Endothelial cell of umbilical vein (primary cell): ENCODE measurements at regions not wholly inside any gene's neighbourhood (a gene's known extent, or its start where the extent isn't known, plus 50 kb on each side); places are given as distances from the start of the nearest gene placed in this dataset.

Source experiments
- BruUV-seq: library from RNA; stranded (reverse); fragments of 400-500 nt; replicated peaks from 2 replicates; lab custom pipeline; 2021; lab: Mats Ljungman, UMichigan
- CTCF ChIA-PET: fragments of 300-600, 350-600 bp; sonication (Branson Sonifier 250); formaldehyde crosslinking; loops from one replicate; lab custom pipeline; 2021; ENCODE audit warnings: antibody characterized with exemption, inconsistent platforms; lab: Charles Lee
- POLR2A ChIA-PET: fragments of 300-600, 350-600 bp; sonication (Branson Sonifier 250); formaldehyde crosslinking; loops from one replicate; lab custom pipeline; 2021; ENCODE audit warnings: antibody characterized with exemption, inconsistent platforms; lab: Charles Lee
- DNase-seq: peaks from one replicate; pipeline ENCODE4 v3.0.0-alpha.2; 2011; ENCODE audit warnings: low read depth, low spot score
- FAIRE-seq: peaks from 2 replicates; lab custom pipeline; 2011; peaks lifted over from hg19 to GRCh38; lab: Jason Lieb, UNC
- H2AFZ ChIP-seq: 2 replicates; pipeline ENCODE4 v1.6.0; 2012; ENCODE audit warnings: low read depth, low read length, control low read depth, inconsistent platforms
- H3K27ac ChIP-seq: 2 replicates; pipeline ENCODE4 v1.5.1; 2011; ENCODE audit warnings: low read depth, mild to moderate bottlenecking, control low read depth, low read length, moderate library complexity; ENCODE audit not compliant: insufficient read depth
- H3K27me3 ChIP-seq, 2 experiments: 2 replicates each; pipeline versions ENCODE4 v1.6.0 to v1.6.1; 2011; ENCODE audit warnings: low read length in 2 of 2, mixed read lengths in 1 of 2; ENCODE audit not compliant: control insufficient read depth in 2 of 2, insufficient read depth in 2 of 2
- H3K36me3 ChIP-seq, 2 experiments: 2 replicates in 1 of 2; 3 replicates in 1 of 2; pipeline ENCODE4 v1.5.1; 2011; ENCODE audit warnings: low read length in 2 of 2, mild to moderate bottlenecking in 1 of 2, moderate library complexity in 1 of 2; ENCODE audit not compliant: control insufficient read depth in 2 of 2, insufficient read depth in 2 of 2; ENCODE audit errors: extremely low read depth in 1 of 2
- H3K4me1 ChIP-seq: 3 replicates; pipeline ENCODE4 v1.5.1; 2011; ENCODE audit warnings: mild to moderate bottlenecking, low read length; ENCODE audit not compliant: control insufficient read depth, insufficient read depth; ENCODE audit errors: extremely low read depth
- H3K4me2 ChIP-seq: 2 replicates; pipeline ENCODE4 v1.6.1; 2011; ENCODE audit warnings: low read length, control low read depth, mixed read lengths; ENCODE audit not compliant: insufficient read depth
- H3K4me3 ChIP-seq, 3 experiments: fragments of 200-600 bp in 1 of 3; sonication (generic), shearing (Covaris generic) in 1 of 3; replicated peaks in 1 of 3; 2 replicates each; pipeline ENCODE4 v1.5.1; 2011 to 2016; ENCODE audit warnings: control low read depth in 3 of 3, low read length in 3 of 3, mild to moderate bottlenecking in 2 of 3, inconsistent platforms in 1 of 3, low read depth in 1 of 3, moderate library complexity in 1 of 3; ENCODE audit not compliant: insufficient read depth in 1 of 3
- H3K79me2 ChIP-seq: 2 replicates; pipeline ENCODE4 v1.6.0; 2012; ENCODE audit warnings: low read length, inconsistent platforms; ENCODE audit not compliant: control insufficient read depth, insufficient read depth
- H3K9ac ChIP-seq: replicated peaks from 2 replicates; pipeline ENCODE3; 2011; ENCODE audit warnings: low read length, control low read depth; ENCODE audit not compliant: insufficient read depth; ENCODE audit errors: extremely low read depth
- H3K9me1 ChIP-seq: replicated peaks from 3 replicates; pipeline ENCODE4 v1.6.0; 2011; ENCODE audit warnings: mild to moderate bottlenecking, low read length; ENCODE audit not compliant: control insufficient read depth, insufficient read depth; ENCODE audit errors: extremely low read depth
- H3K9me3 ChIP-seq: replicated peaks from 2 replicates; pipeline ENCODE4 v1.5.1; 2012; ENCODE audit warnings: low read length, inconsistent platforms; ENCODE audit not compliant: control insufficient read depth, insufficient read depth
- H4K20me1 ChIP-seq: replicated peaks from 2 replicates; pipeline ENCODE3; 2011; ENCODE audit warnings: mild to moderate bottlenecking, low read length; ENCODE audit not compliant: control insufficient read depth, insufficient read depth; ENCODE audit errors: extremely low read depth
- EZH2 ChIP-seq: IDR thresholded peaks from 2 replicates; pipeline ENCODE4 v1.6.1; 2012; ENCODE audit warnings: borderline replicate concordance, low read depth, mild to moderate bottlenecking, moderate library complexity, low read length, inconsistent platforms; ENCODE audit not compliant: severe bottlenecking
- FOS ChIP-seq: IDR thresholded peaks from 2 replicates; pipeline ENCODE4 v1.6.1; 2011; ENCODE audit warnings: mild to moderate bottlenecking, low read length, moderate library complexity, borderline replicate concordance; ENCODE audit not compliant: insufficient read depth
- GATA2 ChIP-seq: IDR thresholded peaks from 2 replicates; pipeline ENCODE4 v1.7.0; 2011; ENCODE audit warnings: low read depth, mild to moderate bottlenecking, moderate library complexity, mixed read lengths, low read length; ENCODE audit not compliant: insufficient read length, insufficient read depth
- JUN ChIP-seq: IDR thresholded peaks from 2 replicates; pipeline ENCODE4 v1.6.1; 2011; ENCODE audit warnings: borderline replicate concordance, low read depth; ENCODE audit not compliant: insufficient read length, insufficient read depth
- MYC ChIP-seq: IDR thresholded peaks from one replicate; pipeline ENCODE4 v1.6.1; 2011; ENCODE audit warnings: mild to moderate bottlenecking, low read depth, low read length
- POLR2A ChIP-seq: IDR thresholded peaks from 2 replicates; pipeline ENCODE4 v1.6.1; 2012; ENCODE audit warnings: low read depth, mild to moderate bottlenecking, control low read depth, low read length
- POLR2AphosphoS5 ChIP-seq: IDR thresholded peaks from 2 replicates; pipeline ENCODE4 v1.6.1; 2012; ENCODE audit warnings: low read depth, mild to moderate bottlenecking, control low read depth, low read length, moderate library complexity; ENCODE audit not compliant: insufficient read depth
- dilution Hi-C: fragments of 300-500 bp; cut with MboI; formaldehyde crosslinking; loops from one replicate; pipeline ENCODE4 v1.15.0; 2019; ENCODE audit warnings: low sequenced_read_pairs; ENCODE audit not compliant: extremely low pct_ligation_motif_present
- intact Hi-C: fragments of 100-400 bp; cut with micrococcal nuclease; formaldehyde crosslinking; loops from one replicate; pipeline ENCODE4 v1.10.0; 2022
- TF ChIP-seq, protein P1 (sequence below), 2 donors: IDR thresholded peaks; 1 replicate in 1 of 2; 2 replicates in 1 of 2; pipeline ENCODE4 v1.5.1; 2011; ENCODE audit warnings: low read length in 2 of 2, mild to moderate bottlenecking in 2 of 2, moderate library complexity in 2 of 2, control low read depth in 1 of 2, inconsistent platforms in 1 of 2, low read depth in 1 of 2; ENCODE audit not compliant: insufficient read depth in 1 of 2; ENCODE audit errors: extremely low read depth in 1 of 2
- TF ChIP-seq, protein P2 (sequence below): IDR thresholded peaks from 2 replicates; pipeline ENCODE4 v1.6.1; 2011; ENCODE audit not compliant: insufficient read depth, insufficient read length

DNA sequence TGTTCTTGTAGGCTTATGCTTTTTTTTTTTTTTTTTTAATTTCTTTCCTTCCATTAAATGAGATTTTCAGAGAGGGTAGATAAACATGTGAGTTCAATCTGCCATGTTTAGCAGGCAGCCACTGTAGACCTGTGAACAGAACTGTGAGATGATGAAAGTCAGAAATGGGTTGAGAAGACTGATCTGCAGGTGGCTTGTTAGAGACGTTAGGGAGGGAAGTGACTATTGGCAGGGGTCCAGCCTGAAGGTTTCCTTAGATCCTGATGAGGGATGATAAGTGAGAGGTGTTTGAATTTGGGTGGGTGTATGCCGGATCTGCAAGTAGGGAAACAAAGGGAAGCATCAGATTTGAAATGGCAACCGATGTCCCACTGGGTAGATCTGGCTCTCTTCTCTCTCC is 157.8 kb downstream of the HS3ST3B1 start:
- Histone ChIP-seq H3K27me3 (no peaks in the 10 kb centered on the region), H3K36me3 (no peaks in the 10 kb centered on the region), H3K9ac (no peak overlapping the region), H3K9me1 (no peaks in the 10 kb centered on the region), H3K27ac (no peak overlapping the region), H2AFZ (no peak overlapping the region), H3K9me3 (peaks cover 8% of the 10 kb centered on the region), H3K4me2 (no peak overlapping the region), H4K20me1 (no peaks in the 10 kb centered on the region), H3K79me2 (no peaks in the 10 kb centered on the region), H3K4me1 (no peaks in the 10 kb centered on the region), H3K4me3 (no peak overlapping the region)
- dilution Hi-C loops, result no loop called here
- intact Hi-C loops, result no loop called here
- ChIA-PET POLR2A (no interaction called here), CTCF (no interaction called here)
- BruUV-seq, result no TSS peak
- no peak for TF ChIP-seq POLR2A
- no peak for TF ChIP-seq JUN
- no peak for TF ChIP-seq GATA2
- no peak for TF ChIP-seq POLR2AphosphoS5
- TF ChIP-seq, protein P1, sequence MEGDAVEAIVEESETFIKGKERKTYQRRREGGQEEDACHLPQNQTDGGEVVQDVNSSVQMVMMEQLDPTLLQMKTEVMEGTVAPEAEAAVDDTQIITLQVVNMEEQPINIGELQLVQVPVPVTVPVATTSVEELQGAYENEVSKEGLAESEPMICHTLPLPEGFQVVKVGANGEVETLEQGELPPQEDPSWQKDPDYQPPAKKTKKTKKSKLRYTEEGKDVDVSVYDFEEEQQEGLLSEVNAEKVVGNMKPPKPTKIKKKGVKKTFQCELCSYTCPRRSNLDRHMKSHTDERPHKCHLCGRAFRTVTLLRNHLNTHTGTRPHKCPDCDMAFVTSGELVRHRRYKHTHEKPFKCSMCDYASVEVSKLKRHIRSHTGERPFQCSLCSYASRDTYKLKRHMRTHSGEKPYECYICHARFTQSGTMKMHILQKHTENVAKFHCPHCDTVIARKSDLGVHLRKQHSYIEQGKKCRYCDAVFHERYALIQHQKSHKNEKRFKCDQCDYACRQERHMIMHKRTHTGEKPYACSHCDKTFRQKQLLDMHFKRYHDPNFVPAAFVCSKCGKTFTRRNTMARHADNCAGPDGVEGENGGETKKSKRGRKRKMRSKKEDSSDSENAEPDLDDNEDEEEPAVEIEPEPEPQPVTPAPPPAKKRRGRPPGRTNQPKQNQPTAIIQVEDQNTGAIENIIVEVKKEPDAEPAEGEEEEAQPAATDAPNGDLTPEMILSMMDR (IDR thresholded peaks at IDR 0.05; ENCODE audit: extremely low read depth in 1 of 2, insufficient read depth in 1 of 2, low read depth in 1 of 2, low read length in 2 of 2), result no peak
- TF ChIP-seq MYC, result no peak
- no peak for TF ChIP-seq EZH2
- TF ChIP-seq FOS, result no peak
- TF ChIP-seq, protein P2, sequence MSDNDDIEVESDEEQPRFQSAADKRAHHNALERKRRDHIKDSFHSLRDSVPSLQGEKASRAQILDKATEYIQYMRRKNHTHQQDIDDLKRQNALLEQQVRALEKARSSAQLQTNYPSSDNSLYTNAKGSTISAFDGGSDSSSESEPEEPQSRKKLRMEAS, result no peak
- DNase-seq (no peak), FAIRE-seq (no peak)
